DND-41 (cell line): ENCODE measurements at regions not wholly inside any gene's neighbourhood (a gene's known extent, or its start where the extent isn't known, plus 50 kb on each side); places are given as distances from the start of the nearest gene placed in this dataset.

Experiments used
- ATAC-seq: fragments of 200-7000 bp; cut with Tn5 transposase; 3 replicates; pipeline ENCODE4 v1.9.1; 2021; ENCODE audit warnings: low read depth; ENCODE audit not compliant: insufficient read depth
- DNase-seq: peaks from one replicate; pipeline ENCODE4 v3.0.0-alpha.2; 2020
- H2AFZ ChIP-seq: 2 replicates; pipeline ENCODE4 v1.6.0; 2012; ENCODE audit warnings: low read depth, low read length
- H3K27ac ChIP-seq: 2 replicates; pipeline ENCODE4 v1.5.1; 2012; ENCODE audit warnings: low read length, inconsistent platforms
- H3K27me3 ChIP-seq: fragments of 200-600 bp; sonication (generic); 2 replicates; pipeline ENCODE4 v1.6.0; 2012; ENCODE audit warnings: low read length, mild to moderate bottlenecking, inconsistent platforms; ENCODE audit not compliant: insufficient read depth, poor library complexity
- H3K36me3 ChIP-seq: 2 replicates; pipeline ENCODE4 v1.5.1; 2012; ENCODE audit warnings: low read length, inconsistent platforms; ENCODE audit not compliant: insufficient read depth
- H3K4me1 ChIP-seq: 2 replicates; pipeline ENCODE4 v1.5.1; 2012; ENCODE audit warnings: mild to moderate bottlenecking, low read length; ENCODE audit not compliant: insufficient read depth
- H3K4me2 ChIP-seq: 2 replicates; pipeline ENCODE4 v1.6.0; 2012; ENCODE audit warnings: mild to moderate bottlenecking, moderate library complexity, low read length, inconsistent platforms; ENCODE audit not compliant: insufficient read depth
- H3K4me3 ChIP-seq, 2 experiments: fragments of 200-600 bp in 1 of 2; shearing (Covaris generic) in 1 of 2; 2 replicates each; pipeline ENCODE4 v1.5.1; 2012 to 2016; ENCODE audit warnings: inconsistent platforms in 2 of 2, low read length in 2 of 2, mild to moderate bottlenecking in 2 of 2, low read depth in 1 of 2, moderate library complexity in 1 of 2
- H3K79me2 ChIP-seq: 2 replicates; pipeline ENCODE4 v1.6.0; 2012; ENCODE audit warnings: low read length, inconsistent platforms; ENCODE audit not compliant: insufficient read depth
- H3K9ac ChIP-seq: 2 replicates; pipeline ENCODE4 v1.6.0; 2012; ENCODE audit warnings: low read depth, mild to moderate bottlenecking, inconsistent platforms, low read length, moderate library complexity
- H3K9me3 ChIP-seq: 2 replicates; pipeline ENCODE4 v1.5.1; 2012; ENCODE audit warnings: low read length, moderate library complexity, mild to moderate bottlenecking, inconsistent platforms; ENCODE audit not compliant: insufficient read depth, severe bottlenecking
- H4K20me1 ChIP-seq: 2 replicates; pipeline ENCODE4 v1.6.0; 2012; ENCODE audit warnings: low read length; ENCODE audit not compliant: insufficient read depth
- EZH2 ChIP-seq: IDR thresholded peaks from 3 replicates; pipeline ENCODE4 v1.6.1; 2012; ENCODE audit warnings: borderline replicate concordance, low read depth, mild to moderate bottlenecking, moderate library complexity, low read length, inconsistent platforms; ENCODE audit not compliant: severe bottlenecking
- TF ChIP-seq, protein P1 (sequence below): IDR thresholded peaks from 2 replicates; pipeline ENCODE4 v1.5.1; 2012; ENCODE audit warnings: borderline replicate concordance, low read length, moderate library complexity, mild to moderate bottlenecking; ENCODE audit not compliant: poor library complexity, severe bottlenecking; ENCODE audit errors: extremely low read depth

DNA sequence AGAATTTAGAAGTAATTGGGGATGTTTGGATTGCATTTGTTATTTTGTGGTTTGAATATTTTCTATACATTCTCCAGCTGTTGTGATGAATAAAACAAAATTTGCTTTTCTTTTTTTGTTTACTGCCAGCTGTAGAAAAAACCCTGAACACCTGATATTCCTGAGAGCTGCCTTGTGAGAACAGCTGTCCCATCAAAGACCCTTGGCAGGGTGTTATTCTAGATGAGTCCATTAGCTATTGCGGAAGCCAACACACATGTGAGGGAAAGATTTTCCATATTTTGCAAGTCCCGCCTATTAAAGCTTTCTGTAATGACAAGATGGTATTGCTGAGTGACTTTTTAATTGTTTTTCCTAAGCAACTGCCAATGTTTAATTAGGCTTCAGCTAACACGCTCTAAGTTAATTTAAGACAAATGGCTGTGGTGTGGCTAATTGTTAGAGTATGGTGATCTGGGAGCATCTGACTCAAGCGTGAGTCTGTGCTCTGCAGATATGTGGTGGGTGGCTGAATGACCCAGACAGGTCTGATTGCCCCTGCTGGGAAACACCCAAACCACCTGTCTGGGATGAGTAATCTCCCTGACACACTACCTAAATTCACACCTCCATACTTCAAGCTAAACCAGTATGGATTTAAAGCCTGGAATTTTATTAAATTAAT lies 86.5 kb upstream of the PRLR start:
- Histone ChIP-seq H2AFZ (no peak overlapping the region), H4K20me1 (no peaks in the 10 kb centered on the region), H3K4me1 (no peaks in the 10 kb centered on the region), H3K9me3 (no peaks in the 10 kb centered on the region), H3K4me2 (no peak overlapping the region), H3K79me2 (no peaks in the 10 kb centered on the region), H3K9ac (no peak overlapping the region), H3K27me3 (no peaks in the 10 kb centered on the region), H3K36me3 (no peaks in the 10 kb centered on the region), H3K27ac (no peak overlapping the region), H3K4me3 (no peak overlapping the region)
- DNase-seq, result no peak
- no peak for ATAC-seq
- TF ChIP-seq EZH2, result no peak
- TF ChIP-seq, protein P1, sequence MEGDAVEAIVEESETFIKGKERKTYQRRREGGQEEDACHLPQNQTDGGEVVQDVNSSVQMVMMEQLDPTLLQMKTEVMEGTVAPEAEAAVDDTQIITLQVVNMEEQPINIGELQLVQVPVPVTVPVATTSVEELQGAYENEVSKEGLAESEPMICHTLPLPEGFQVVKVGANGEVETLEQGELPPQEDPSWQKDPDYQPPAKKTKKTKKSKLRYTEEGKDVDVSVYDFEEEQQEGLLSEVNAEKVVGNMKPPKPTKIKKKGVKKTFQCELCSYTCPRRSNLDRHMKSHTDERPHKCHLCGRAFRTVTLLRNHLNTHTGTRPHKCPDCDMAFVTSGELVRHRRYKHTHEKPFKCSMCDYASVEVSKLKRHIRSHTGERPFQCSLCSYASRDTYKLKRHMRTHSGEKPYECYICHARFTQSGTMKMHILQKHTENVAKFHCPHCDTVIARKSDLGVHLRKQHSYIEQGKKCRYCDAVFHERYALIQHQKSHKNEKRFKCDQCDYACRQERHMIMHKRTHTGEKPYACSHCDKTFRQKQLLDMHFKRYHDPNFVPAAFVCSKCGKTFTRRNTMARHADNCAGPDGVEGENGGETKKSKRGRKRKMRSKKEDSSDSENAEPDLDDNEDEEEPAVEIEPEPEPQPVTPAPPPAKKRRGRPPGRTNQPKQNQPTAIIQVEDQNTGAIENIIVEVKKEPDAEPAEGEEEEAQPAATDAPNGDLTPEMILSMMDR, result no peak

DNA sequence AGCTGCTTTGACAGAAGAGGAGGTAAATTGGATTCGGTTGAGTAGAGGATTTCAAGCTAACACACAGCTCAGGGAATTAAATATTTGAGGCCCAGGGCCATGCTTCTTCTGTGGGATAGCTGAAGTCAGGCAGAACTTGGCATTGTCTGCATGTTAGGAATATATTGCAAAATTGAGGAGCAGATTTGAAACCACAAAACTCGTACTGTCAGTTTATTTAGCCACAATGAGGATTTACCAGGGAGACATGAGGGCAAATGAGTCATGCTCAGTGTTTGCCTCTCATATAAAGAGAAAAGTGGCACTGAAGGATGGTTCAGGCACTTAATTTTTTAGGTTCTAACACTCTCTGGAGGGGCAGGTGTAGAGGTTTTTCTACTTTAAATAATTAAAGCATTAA lies 83.0 kb upstream of the PRLR start:
- Histone ChIP-seq H3K79me2 (no peaks in the 10 kb centered on the region), H3K27me3 (no peaks in the 10 kb centered on the region), H3K36me3 (no peaks in the 10 kb centered on the region), H3K9me3 (no peaks in the 10 kb centered on the region), H2AFZ (no peak overlapping the region), H3K27ac (no peak overlapping the region), H3K4me2 (no peak overlapping the region), H3K9ac (no peak overlapping the region), H3K4me1 (no peaks in the 10 kb centered on the region), H4K20me1 (no peaks in the 10 kb centered on the region), H3K4me3 (no peak overlapping the region)
- no peak for DNase-seq
- ATAC-seq, result no peak
- no peak for TF ChIP-seq EZH2
- TF ChIP-seq, protein P1, result no peak

DNA sequence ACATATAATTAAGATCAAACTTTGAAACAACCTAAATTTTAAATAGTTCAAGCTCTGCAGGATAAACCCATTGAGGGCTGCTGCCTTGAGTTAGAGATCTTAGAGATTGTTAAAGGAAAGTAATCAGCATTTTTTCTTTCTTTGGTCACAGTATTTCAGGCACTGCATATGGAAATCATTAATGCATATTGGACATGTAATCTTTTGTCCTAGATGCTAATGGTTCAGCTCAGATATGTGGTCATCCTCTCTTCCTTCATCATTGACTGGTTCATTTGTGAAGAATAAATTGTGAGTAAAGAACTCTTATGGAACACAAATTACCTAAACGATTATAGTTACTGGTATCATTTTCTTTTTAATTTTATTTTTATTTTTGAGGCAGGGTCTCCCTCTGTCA lies 82.0 kb upstream of the PRLR start:
- TF ChIP-seq EZH2, result no peak
- TF ChIP-seq, protein P1, result no peak

More for the DNA sequence above, 82.0 kb upstream of the PRLR start:
- no peak overlapping the region for H3K9ac ChIP-seq
- no peaks in the 10 kb centered on the region for H3K9me3 ChIP-seq
- H3K27me3 ChIP-seq, result no peaks in the 10 kb centered on the region
- H3K4me2 ChIP-seq, result no peak overlapping the region
- ATAC-seq, result no peak
- H3K36me3 ChIP-seq, result no peaks in the 10 kb centered on the region
- H3K4me1 ChIP-seq, result no peaks in the 10 kb centered on the region
- H4K20me1 ChIP-seq, result no peaks in the 10 kb centered on the region
- H2AFZ ChIP-seq, result no peak overlapping the region
- no peak overlapping the region for H3K27ac ChIP-seq
- H3K4me3 ChIP-seq, result no peak overlapping the region
- H3K79me2 ChIP-seq, result no peaks in the 10 kb centered on the region
- no peak for DNase-seq
